Colonic mucosa (tissue), 4 donors: ENCODE measurements at regions not wholly inside any gene's neighbourhood (a gene's known extent, or its start where the extent isn't known, plus 50 kb on each side); places are given as distances from the start of the nearest gene placed in this dataset.

ENCODE experiments used
- DNase-seq: peaks from one replicate; pipeline ENCODE4 v3.0.0-alpha.2; 2020
- H3K27ac ChIP-seq: fragments of 200-600 bp; one replicate; pipeline ENCODE4 v1.8.0; 2021
- H3K27me3 ChIP-seq: fragments of 200-600 bp; one replicate; pipeline ENCODE4 v1.8.0; 2021
- H3K36me3 ChIP-seq: fragments of 200-600 bp; one replicate; pipeline ENCODE4 v1.8.0; 2021
- H3K4me1 ChIP-seq: fragments of 200-600 bp; one replicate; pipeline ENCODE4 v1.8.0; 2021; ENCODE audit warnings: mild to moderate bottlenecking
- H3K4me3 ChIP-seq: fragments of 200-600 bp; one replicate; pipeline ENCODE4 v1.8.0; 2021
- H3K9ac ChIP-seq, 2 donors: one replicate each; pipeline ENCODE4 v1.7.0; 2013; ENCODE audit warnings: control low read depth in 2 of 2, low read depth in 2 of 2, low read length in 2 of 2
- H3K9me3 ChIP-seq: fragments of 200-600 bp; one replicate; pipeline ENCODE4 v1.8.0; 2021
- CTCF ChIP-seq: fragments of 200-600 bp; IDR thresholded peaks from one replicate; pipeline ENCODE4 v1.8.0; 2022; ENCODE audit warnings: antibody characterized with exemption, mild to moderate bottlenecking
- intact Hi-C: fragments of 100-400 bp; cut with DNase I; formaldehyde crosslinking; loops from one replicate; pipeline ENCODE4 v1.14.1; 2022
- donor health status: healthy.
- donor health status: DM: no; HTN: no; CAD: no.
- donor health status: DM: no; HTN: no; CAD: no.

DNA sequence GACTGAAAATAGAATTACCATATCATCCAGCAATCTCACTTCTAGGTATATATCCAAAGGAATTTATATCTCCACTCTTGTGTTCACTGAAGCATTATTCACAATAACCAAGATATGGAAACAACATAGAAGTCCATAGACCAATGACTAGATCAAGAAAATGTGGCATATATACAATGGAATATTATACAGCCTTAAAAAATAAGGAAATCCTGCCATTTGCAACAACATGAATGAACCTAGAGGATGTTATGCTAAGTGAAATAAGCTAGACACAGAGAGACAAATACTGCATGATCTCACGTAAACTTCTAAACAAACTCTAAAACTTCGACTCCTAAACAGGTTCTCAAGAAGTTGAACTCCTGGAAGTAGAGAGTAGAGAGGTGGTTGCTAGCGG is 254.5 kb downstream of the SKIDA1 start:
- H3K36me3 ChIP-seq: no peaks in the 10 kb centered on the region
- no peak for TF ChIP-seq CTCF
- no peaks in the 10 kb centered on the region for H3K27me3 ChIP-seq
- no peak overlapping the region for H3K9ac ChIP-seq
- no peak overlapping the region for H3K27ac ChIP-seq
- H3K9me3 ChIP-seq: no peaks in the 10 kb centered on the region
- intact Hi-C loops: loop anchor here (10.0 kb wide), 1 partner anchor 224 kb away; no protein-coding TSS in a partner anchor
- no peak overlapping the region for H3K4me3 ChIP-seq
- H3K4me1 ChIP-seq: no peaks in the 10 kb centered on the region
- no peak for DNase-seq

DNA sequence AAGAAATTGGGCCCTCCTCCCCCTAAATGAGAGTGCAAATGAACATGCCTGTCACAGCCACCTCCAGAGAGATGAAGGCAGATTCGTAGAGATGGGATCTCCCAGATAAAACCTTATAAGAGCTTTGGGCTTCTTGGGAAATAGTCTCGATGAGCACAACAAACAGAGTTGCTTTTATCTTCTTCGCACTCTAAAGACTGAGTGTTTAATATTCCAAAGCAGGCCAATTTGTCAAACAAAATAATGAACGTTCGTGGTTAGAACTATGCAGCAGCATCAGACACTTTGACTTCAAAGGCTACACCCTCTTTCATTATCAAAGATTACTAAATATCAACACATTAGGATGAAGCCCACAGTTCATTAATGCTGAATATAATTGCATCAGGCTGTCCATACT is 256.2 kb downstream of the SKIDA1 start:
- no peaks in the 10 kb centered on the region for H3K4me1 ChIP-seq
- no peak overlapping the region for H3K27ac ChIP-seq
- no peaks in the 10 kb centered on the region for H3K36me3 ChIP-seq
- no peak overlapping the region for H3K9ac ChIP-seq
- H3K27me3 ChIP-seq: no peaks in the 10 kb centered on the region
- no peak for TF ChIP-seq CTCF
- no peak for DNase-seq
- H3K9me3 ChIP-seq: no peaks in the 10 kb centered on the region
- intact Hi-C loops: loop anchor here (2.0 to 10.0 kb wide), 2 partner anchors 190 to 414 kb away; no protein-coding TSS in a partner anchor
- H3K4me3 ChIP-seq: no peak overlapping the region

- Histone ChIP-seq H3K36me3 (no peaks in the 10 kb centered on the region), H3K4me1 (no peaks in the 10 kb centered on the region), H3K27me3 (no peaks in the 10 kb centered on the region), H3K9ac (no peak overlapping the region), H3K27ac (no peak overlapping the region), H3K9me3 (no peaks in the 10 kb centered on the region), H3K4me3 (no peak overlapping the region)
- intact Hi-C loops: loop anchor here (10.0 kb wide), 1 partner anchor 411 kb away; no protein-coding TSS in a partner anchor
- no peak for TF ChIP-seq CTCF
- DNase-seq: no peak
Measured at GRCh38 chr10:21265622-21266021, 259.9 kb downstream of the SKIDA1 start.

GRCh38 chr10:21264271-21264670 is 261.2 kb downstream of the SKIDA1 start:
- Histone ChIP-seq H3K36me3 (no peaks in the 10 kb centered on the region), H3K27ac (no peak overlapping the region), H3K27me3 (no peaks in the 10 kb centered on the region), H3K9me3 (no peaks in the 10 kb centered on the region), H3K9ac (no peak overlapping the region), H3K4me3 (no peak overlapping the region), H3K4me1 (no peaks in the 10 kb centered on the region)
- DNase-seq: no peak
- intact Hi-C loops: loop anchor here (10.0 kb wide), 1 partner anchor 409 kb away; no protein-coding TSS in a partner anchor
- TF ChIP-seq CTCF: no peak

DNA sequence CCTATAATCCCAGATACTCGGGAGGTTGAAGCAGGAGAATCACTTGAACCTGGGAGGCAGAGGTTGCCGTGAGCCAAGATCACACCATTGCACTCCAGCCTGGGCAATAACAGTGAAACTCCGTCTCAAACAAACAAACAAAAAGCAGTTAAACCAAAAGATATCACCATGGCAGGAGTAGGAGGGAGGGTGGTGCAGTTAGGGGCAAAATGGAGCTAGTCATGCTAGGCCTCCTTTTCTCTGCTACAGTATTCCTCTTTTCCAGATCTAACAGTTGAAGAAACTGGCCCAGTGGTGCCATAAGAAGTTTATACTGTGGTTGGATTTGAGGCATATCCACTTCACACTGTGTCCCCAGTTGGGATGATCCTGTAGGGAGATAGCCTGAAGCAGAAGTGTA is 261.6 kb downstream of the SKIDA1 start:
- H3K9me3 ChIP-seq: no peaks in the 10 kb centered on the region
- no peak for DNase-seq
- H3K36me3 ChIP-seq: no peaks in the 10 kb centered on the region
- no peak overlapping the region for H3K27ac ChIP-seq
- no peaks in the 10 kb centered on the region for H3K4me1 ChIP-seq
- no peaks in the 10 kb centered on the region for H3K27me3 ChIP-seq
- no peak overlapping the region for H3K4me3 ChIP-seq
- TF ChIP-seq CTCF: no peak
- no peak overlapping the region for H3K9ac ChIP-seq
- intact Hi-C loops: loop anchor here (10.0 kb wide), 1 partner anchor 409 kb away; no protein-coding TSS in a partner anchor
